SJCRH30 (cell line): ENCODE measurements at regions not wholly inside any gene's neighbourhood (a gene's known extent, or its start where the extent isn't known, plus 50 kb on each side); places are given as distances from the start of the nearest gene placed in this dataset.

Experiments used
- DNase-seq, 2 experiments: peaks; one replicate each; pipeline ENCODE4 v3.0.0-alpha.2; 2015 to 2020
- H3K27ac ChIP-seq: fragments of 250-450 bp; sonication (Bioruptor Pico); 2 replicates; pipeline ENCODE4 v1.5.1; 2020; ENCODE audit warnings: mild to moderate bottlenecking, moderate library complexity
- H3K27me3 ChIP-seq: fragments of 250-450 bp; sonication (Bioruptor Pico); 2 replicates; pipeline ENCODE4 v1.5.1; 2020; ENCODE audit warnings: mild to moderate bottlenecking, moderate library complexity
- H3K36me3 ChIP-seq: fragments of 250-450 bp; sonication (Bioruptor Pico); 2 replicates; pipeline ENCODE4 v1.5.1; 2020; ENCODE audit warnings: mild to moderate bottlenecking, moderate library complexity
- H3K4me1 ChIP-seq: fragments of 250-450 bp; sonication (Bioruptor Pico); 2 replicates; pipeline ENCODE4 v1.5.1; 2020; ENCODE audit warnings: mild to moderate bottlenecking, moderate library complexity
- H3K4me3 ChIP-seq: fragments of 250-450 bp; sonication (Bioruptor Pico); 2 replicates; pipeline ENCODE4 v1.5.1; 2020; ENCODE audit warnings: mild to moderate bottlenecking, moderate library complexity
- H3K9me3 ChIP-seq: fragments of 250-450 bp; sonication (Bioruptor Pico); replicated peaks from 2 replicates; pipeline ENCODE4 v1.5.1; 2020; ENCODE audit warnings: mild to moderate bottlenecking, moderate library complexity

GRCh38 chr12:93287149-93287548, 90.6 kb upstream of the NUDT4 start:
- H3K36me3 ChIP-seq = no peaks in the 10 kb centered on the region
- H3K4me3 ChIP-seq = no peak overlapping the region
- no peak overlapping the region for H3K27ac ChIP-seq
- no peaks in the 10 kb centered on the region for H3K4me1 ChIP-seq
- no peak for DNase-seq
- H3K27me3 ChIP-seq = no peaks in the 10 kb centered on the region
- no peaks in the 10 kb centered on the region for H3K9me3 ChIP-seq

DNA sequence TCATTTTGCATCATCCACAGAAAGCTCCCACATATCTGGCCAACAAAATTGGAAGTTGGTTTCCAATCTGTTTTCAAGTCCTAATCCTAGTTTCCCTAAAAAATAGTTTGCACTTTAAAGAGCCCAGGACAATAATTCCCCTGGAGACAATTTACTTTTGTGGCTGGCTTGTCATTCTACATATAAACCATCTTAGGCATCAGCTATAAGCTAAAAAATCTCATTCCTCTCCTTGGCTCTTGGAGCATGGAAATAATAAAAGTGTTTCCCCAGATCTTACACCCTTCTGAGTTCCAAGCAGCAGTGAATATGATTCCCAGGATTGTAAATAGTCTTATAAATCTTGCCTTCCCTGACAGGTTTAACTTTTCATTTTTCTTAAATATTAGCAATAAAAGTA, 89.1 kb upstream of the NUDT4 start:
- Histone ChIP-seq H3K9me3 (no peaks in the 10 kb centered on the region), H3K4me3 (no peak overlapping the region), H3K36me3 (no peaks in the 10 kb centered on the region), H3K27ac (no peak overlapping the region), H3K27me3 (no peaks in the 10 kb centered on the region), H3K4me1 (no peaks in the 10 kb centered on the region)
- DNase-seq = no peak

GRCh38 chr12:93290391-93290790, 87.3 kb upstream of the NUDT4 start:
- no peaks in the 10 kb centered on the region for H3K27me3 ChIP-seq
- H3K36me3 ChIP-seq = no peaks in the 10 kb centered on the region
- H3K4me3 ChIP-seq = no peak overlapping the region
- no peaks in the 10 kb centered on the region for H3K4me1 ChIP-seq
- H3K27ac ChIP-seq = no peak overlapping the region
- H3K9me3 ChIP-seq = no peaks in the 10 kb centered on the region
- DNase-seq = no peak

DNA sequence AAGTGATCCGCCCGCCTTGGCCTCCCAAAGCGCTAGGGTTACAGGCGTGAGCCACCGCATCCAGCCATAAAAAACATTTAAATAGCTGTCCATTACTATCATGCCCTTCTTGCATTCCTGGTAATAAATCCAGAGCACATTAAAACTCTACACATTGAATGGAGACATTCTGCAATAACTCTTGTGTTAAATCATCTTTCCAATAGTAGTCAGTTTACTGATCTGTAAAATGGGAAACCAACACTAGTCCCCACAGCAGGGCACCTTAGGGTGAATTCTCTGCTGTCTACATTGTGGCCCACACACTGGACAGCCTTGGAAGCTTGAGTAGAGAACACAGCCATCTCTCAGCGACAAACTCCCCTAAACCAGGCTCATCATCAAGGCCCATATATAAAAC, 85.5 kb upstream of the NUDT4 start:
- Histone ChIP-seq H3K4me3 (no peak overlapping the region), H3K9me3 (no peaks in the 10 kb centered on the region), H3K36me3 (no peaks in the 10 kb centered on the region), H3K27ac (no peak overlapping the region), H3K4me1 (no peaks in the 10 kb centered on the region), H3K27me3 (no peaks in the 10 kb centered on the region)
- no peak for DNase-seq

DNA sequence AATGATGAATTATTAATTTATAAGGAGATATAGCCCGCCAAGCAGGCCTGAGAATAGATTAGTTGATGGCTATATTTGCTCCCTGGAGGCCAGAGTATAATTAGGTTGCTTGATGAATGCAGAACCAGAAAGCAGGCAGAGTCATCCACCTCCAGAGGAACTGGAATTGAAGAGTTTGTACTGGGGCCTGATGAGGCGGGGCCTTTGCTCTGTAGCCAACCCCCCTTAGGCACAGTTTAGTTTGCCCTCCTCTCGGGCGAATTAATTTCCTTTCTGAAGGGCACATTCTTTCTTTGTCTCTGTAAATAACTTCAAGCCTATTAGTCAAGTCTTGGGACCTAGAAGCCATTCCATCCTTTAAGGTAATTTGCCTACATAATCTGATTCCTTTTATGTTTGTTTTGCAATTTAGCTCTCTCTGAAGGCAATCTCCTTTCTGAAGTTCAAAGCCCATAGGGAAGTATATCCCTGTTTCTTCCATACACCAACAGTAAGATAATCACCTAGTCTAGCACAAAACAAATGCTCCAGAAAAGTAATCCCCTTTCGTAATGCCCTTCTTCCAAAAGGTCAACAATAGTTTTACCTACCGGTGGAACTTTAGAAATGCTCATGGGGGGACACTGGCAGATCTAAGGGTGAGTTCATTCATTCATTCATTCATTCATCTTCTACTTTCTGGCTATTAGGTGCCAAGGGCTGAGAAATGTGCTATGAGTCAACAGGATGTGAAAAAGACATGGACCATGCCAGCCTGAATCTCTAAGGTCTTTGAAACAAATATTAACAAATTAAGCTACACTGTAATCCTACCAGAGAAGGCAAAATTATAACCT, 84.8 kb upstream of the NUDT4 start:
- Histone ChIP-seq H3K27me3 (no peaks in the 10 kb centered on the region), H3K4me3 (no peak overlapping the region), H3K4me1 (no peaks in the 10 kb centered on the region), H3K9me3 (no peaks in the 10 kb centered on the region), H3K27ac (no peak overlapping the region), H3K36me3 (no peaks in the 10 kb centered on the region)
- no peak for DNase-seq

DNA sequence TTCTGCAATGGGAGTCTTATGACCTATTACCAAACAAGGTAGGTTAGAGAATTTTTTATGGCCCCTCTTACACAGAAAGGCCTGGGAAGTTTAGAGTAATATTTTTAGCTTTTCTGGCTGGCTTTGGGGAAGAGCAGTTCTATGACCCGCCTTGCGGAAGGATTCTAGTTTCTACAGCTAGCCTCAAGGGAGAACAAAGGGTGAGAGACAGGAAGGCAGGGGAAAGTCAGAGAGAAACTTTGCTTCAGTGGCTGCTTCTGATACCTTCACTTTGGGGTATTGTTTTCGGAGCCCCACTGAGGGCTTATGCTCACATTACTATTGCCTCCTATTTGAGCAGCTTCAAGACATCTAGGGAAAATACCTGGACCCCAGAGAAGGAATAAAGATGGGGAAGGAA, 80.7 kb upstream of the NUDT4 start:
- H3K9me3 ChIP-seq = no peaks in the 10 kb centered on the region
- no peak for DNase-seq
- H3K4me3 ChIP-seq = no peak overlapping the region
- H3K4me1 ChIP-seq = no peaks in the 10 kb centered on the region
- no peak overlapping the region for H3K27ac ChIP-seq
- no peaks in the 10 kb centered on the region for H3K36me3 ChIP-seq
- H3K27me3 ChIP-seq = no peaks in the 10 kb centered on the region

- Histone ChIP-seq H3K9me3 (no peaks in the 10 kb centered on the region), H3K4me3 (no peak overlapping the region), H3K4me1 (no peaks in the 10 kb centered on the region), H3K27ac (no peak overlapping the region), H3K27me3 (no peaks in the 10 kb centered on the region), H3K36me3 (no peaks in the 10 kb centered on the region)
- DNase-seq = no peak
These were observed 80.2 kb upstream of the NUDT4 start for GRCh38 chr12:93297536-93297935.

- Histone ChIP-seq H3K27ac (no peak overlapping the region), H3K4me3 (no peak overlapping the region), H3K9me3 (no peaks in the 10 kb centered on the region), H3K27me3 (no peaks in the 10 kb centered on the region), H3K36me3 (no peaks in the 10 kb centered on the region), H3K4me1 (no peaks in the 10 kb centered on the region)
- no peak for DNase-seq
These were observed 78.4 kb upstream of the NUDT4 start for GRCh38 chr12:93299262-93299846.

GRCh38 chr12:93300611-93301021, 77.1 kb upstream of the NUDT4 start:
- no peaks in the 10 kb centered on the region for H3K36me3 ChIP-seq
- no peaks in the 10 kb centered on the region for H3K27me3 ChIP-seq
- H3K4me3 ChIP-seq = no peak overlapping the region
- no peaks in the 10 kb centered on the region for H3K4me1 ChIP-seq
- H3K27ac ChIP-seq = no peak overlapping the region
- H3K9me3 ChIP-seq = no peaks in the 10 kb centered on the region
- DNase-seq = no peak

DNA sequence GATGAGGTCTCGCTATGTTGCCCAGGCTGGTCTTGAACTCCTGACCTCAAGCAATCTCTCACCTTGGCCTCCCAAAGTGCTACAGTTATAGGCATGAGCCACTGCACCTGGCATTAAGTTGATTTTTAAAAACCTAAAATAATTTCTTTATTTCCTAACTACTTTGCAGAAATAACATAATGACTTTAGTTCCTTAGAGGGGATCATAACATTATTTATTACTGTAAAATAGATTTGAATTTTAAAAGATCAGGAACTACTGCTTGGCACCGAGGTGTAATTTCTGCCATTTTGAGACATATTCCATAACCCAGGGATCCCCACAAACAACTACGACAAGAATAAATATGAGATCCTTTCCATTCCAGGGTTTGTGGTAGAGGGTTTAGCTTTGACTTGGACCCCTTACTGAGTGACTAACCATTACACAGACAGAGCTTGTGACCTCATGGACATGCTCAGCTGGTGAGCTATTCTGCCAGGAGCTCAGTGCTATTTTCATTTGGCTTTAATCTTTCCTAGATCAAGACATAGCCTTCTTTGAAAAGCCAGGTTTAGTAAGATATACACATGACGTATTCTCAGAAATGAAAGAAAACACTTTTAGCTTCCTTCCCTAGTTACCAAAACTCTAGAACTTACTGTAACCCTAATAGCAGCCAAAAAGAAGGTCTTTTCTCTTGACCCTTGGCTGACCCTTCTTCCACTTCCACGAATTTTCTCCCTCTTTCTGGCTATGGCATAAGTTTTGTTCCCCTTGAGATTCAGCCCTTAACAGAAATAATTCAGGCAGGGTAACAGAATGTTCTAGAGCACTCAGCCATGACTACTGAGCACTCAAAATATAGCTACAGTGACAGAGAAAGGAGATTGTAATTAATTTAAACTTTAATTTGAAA, 75.1 kb upstream of the NUDT4 start:
- DNase-seq = no peak
- Histone ChIP-seq H3K9me3 (no peaks in the 10 kb centered on the region), H3K4me1 (no peaks in the 10 kb centered on the region), H3K4me3 (no peak overlapping the region), H3K27me3 (no peaks in the 10 kb centered on the region), H3K27ac (no peak overlapping the region), H3K36me3 (no peaks in the 10 kb centered on the region)

GRCh38 chr12:93306636-93307035, 71.1 kb upstream of the NUDT4 start:
- H3K36me3 ChIP-seq = no peaks in the 10 kb centered on the region
- H3K27ac ChIP-seq = no peak overlapping the region
- no peak overlapping the region for H3K4me3 ChIP-seq
- H3K4me1 ChIP-seq = no peaks in the 10 kb centered on the region
- H3K27me3 ChIP-seq = no peaks in the 10 kb centered on the region
- no peak for DNase-seq
- H3K9me3 ChIP-seq = no peaks in the 10 kb centered on the region

- Histone ChIP-seq H3K4me1 (no peaks in the 10 kb centered on the region), H3K36me3 (no peaks in the 10 kb centered on the region), H3K9me3 (no peaks in the 10 kb centered on the region), H3K27ac (no peak overlapping the region), H3K27me3 (no peaks in the 10 kb centered on the region), H3K4me3 (no peak overlapping the region)
- DNase-seq = no peak
These were observed 69.4 kb upstream of the NUDT4 start for GRCh38 chr12:93308281-93308680.

GRCh38 chr12:93311827-93312226, 65.9 kb upstream of the NUDT4 start:
- Histone ChIP-seq H3K36me3 (no peaks in the 10 kb centered on the region), H3K9me3 (no peaks in the 10 kb centered on the region), H3K4me1 (no peaks in the 10 kb centered on the region), H3K27me3 (no peaks in the 10 kb centered on the region), H3K4me3 (no peak overlapping the region), H3K27ac (no peak overlapping the region)
- DNase-seq = no peak

GRCh38 chr12:93314177-93314497, 63.6 kb upstream of the NUDT4 start:
- DNase-seq = no peak
- Histone ChIP-seq H3K36me3 (no peaks in the 10 kb centered on the region), H3K4me1 (no peaks in the 10 kb centered on the region)

GRCh38 chr12:93315385-93315906, 62.3 kb upstream of the NUDT4 start:
- Histone ChIP-seq H3K4me1 (no peaks in the 10 kb centered on the region), H3K36me3 (no peaks in the 10 kb centered on the region), H3K27me3 (no peaks in the 10 kb centered on the region), H3K9me3 (no peaks in the 10 kb centered on the region), H3K4me3 (no peak overlapping the region), H3K27ac (no peak overlapping the region)
- no peak for DNase-seq

More at GRCh38 chr12:93314177-93314497, 63.6 kb upstream of the NUDT4 start:
- no peak overlapping the region for H3K27ac ChIP-seq
- no peaks in the 10 kb centered on the region for H3K27me3 ChIP-seq
- no peak overlapping the region for H3K4me3 ChIP-seq
- no peaks in the 10 kb centered on the region for H3K9me3 ChIP-seq
